Cardiac fibroblast (primary cell): ENCODE measurements at regions not wholly inside any gene's neighbourhood (a gene's known extent, or its start where the extent isn't known, plus 50 kb on each side); places are given as distances from the start of the nearest gene placed in this dataset.

Experiments used
- DNase-seq, 2 donors: peaks; one replicate each; pipeline versions ENCODE4 v3.0.0 to v3.0.0-alpha.2; 2010; ENCODE audit warnings: low read depth in 2 of 2
- H3K4me3 ChIP-seq, 2 donors: replicated peaks in 1 of 2; 1 replicate in 1 of 2; 2 replicates in 1 of 2; pipeline ENCODE4 v1.5.1; 2011; ENCODE audit warnings: low read depth in 2 of 2, low read length in 2 of 2, mild to moderate bottlenecking in 2 of 2, moderate library complexity in 1 of 2
- TF ChIP-seq, protein P1 (sequence below): IDR thresholded peaks from one replicate; pipeline ENCODE4 v1.5.1; 2011; ENCODE audit warnings: low read depth, mild to moderate bottlenecking, low read length, inconsistent platforms

DNA sequence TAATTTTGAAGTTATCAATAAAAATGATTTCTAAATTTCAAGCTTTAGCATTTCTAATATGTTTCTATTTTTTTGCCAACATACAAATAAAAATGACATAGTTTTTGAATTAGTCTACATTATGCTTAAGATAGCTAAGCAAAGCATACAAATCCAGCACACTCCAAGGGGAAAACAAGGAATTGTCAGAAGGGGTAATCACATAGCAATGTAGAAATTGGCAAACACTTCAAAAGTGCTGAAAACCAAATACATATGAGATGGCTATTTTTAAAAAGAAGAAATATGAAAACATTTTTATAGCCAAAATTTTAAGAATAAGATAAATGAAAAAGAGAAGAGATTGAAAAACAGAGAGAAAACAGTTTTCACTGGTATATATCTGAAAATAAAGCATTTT lies 308.0 kb downstream of the SLC6A15 start:
- no peak overlapping the region for H3K4me3 ChIP-seq
- no peak for DNase-seq
- TF ChIP-seq, protein P1, sequence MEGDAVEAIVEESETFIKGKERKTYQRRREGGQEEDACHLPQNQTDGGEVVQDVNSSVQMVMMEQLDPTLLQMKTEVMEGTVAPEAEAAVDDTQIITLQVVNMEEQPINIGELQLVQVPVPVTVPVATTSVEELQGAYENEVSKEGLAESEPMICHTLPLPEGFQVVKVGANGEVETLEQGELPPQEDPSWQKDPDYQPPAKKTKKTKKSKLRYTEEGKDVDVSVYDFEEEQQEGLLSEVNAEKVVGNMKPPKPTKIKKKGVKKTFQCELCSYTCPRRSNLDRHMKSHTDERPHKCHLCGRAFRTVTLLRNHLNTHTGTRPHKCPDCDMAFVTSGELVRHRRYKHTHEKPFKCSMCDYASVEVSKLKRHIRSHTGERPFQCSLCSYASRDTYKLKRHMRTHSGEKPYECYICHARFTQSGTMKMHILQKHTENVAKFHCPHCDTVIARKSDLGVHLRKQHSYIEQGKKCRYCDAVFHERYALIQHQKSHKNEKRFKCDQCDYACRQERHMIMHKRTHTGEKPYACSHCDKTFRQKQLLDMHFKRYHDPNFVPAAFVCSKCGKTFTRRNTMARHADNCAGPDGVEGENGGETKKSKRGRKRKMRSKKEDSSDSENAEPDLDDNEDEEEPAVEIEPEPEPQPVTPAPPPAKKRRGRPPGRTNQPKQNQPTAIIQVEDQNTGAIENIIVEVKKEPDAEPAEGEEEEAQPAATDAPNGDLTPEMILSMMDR: no peak

DNA sequence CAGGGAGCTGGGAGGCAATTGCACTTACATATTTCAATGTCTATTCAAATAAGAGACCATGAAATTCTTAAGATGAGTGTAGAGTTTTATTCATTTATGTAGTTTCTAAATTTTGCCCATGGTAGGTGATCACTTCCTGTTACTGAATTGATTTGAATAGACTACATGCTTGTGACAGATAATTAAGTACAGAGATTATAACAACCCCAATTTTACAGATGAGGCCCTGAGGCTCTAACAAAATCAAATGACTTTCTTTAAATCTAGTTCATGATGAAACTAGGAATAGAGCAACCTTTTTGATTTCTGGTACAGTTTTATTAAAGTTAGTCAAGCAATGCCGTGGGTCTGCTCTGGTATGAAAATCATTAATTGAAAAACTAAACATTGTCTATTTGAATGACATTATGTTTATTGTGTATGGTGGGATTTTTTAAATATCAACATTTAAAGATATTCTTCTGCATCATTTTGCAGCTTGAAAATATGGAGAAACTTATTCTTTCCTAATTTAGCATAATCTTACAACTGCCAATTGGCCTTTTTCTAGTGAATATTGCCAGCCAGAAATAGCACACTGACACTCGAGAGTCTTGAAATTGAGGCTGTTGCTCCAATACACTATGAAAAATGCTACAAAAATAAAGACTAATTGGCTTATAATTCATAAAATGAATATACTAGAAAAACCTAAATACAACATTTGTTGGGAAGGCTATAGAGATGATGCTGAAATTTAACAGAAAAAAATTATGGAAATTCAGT lies 308.9 kb downstream of the SLC6A15 start:
- TF ChIP-seq, protein P1: no peak
- H3K4me3 ChIP-seq: no peak overlapping the region
- DNase-seq: no peak

DNA sequence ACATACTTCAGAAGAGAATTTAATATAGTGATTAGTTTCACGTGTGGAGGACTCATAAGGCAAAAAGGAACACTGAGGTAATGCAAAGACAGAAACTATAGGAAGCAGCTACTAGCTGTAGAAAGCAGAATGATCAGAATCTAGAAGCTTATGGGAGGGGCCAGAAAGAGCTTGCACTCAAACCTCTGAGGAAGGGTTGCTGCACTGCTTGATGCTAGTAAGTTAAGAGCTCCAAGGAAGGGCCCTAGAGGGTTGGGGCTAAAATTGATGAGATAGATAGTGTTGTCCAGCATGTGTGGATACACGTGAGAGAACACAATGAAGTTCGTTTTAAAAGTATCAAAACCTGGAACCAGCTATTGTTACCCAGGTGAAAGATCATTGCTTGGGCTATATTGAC lies 311.1 kb downstream of the SLC6A15 start:
- DNase-seq: no peak
- TF ChIP-seq, protein P1: no peak

DNA sequence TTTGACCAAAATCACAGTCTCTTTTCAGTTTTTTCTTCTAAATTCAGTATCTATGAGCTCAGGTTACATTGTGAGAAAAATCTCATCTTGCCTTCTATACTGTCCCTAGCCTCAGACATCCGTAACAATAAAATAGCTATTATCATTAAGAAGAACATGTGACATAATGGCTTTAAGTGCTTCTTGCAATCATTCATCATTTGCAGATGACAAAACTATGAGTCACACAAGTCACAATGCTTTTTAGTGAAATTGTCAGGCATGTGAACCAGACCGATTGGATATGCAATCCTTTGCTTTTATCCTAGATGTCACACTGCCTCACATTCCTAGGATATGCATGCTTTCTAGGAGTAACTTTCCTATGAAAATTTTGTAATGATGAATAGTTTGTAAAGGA lies 313.1 kb downstream of the SLC6A15 start:
- DNase-seq: peak; percentile 2 to 27
- H3K4me3 ChIP-seq: no peak overlapping the region
- TF ChIP-seq, protein P1: no peak

More for the DNA sequence above, 311.1 kb downstream of the SLC6A15 start:
- H3K4me3 ChIP-seq: no peak overlapping the region

DNA sequence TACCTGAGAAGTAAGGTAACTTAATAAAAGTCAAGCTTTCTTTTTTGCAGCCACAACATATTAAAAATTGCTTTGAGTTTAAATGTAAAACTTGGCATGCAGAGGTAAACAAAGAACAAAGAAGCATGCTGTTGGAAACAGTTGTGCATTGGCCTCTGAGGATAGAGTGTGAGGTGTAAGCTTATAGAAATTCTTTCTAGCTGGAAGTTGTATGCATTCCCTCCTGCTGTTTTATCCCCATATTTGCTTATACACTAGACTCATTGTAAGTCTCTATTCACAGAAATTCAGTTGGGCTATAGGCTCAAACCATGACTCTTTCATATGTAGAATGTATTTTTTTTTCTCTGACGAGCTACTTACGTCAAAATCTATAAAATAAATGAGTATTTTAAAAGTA lies 316.3 kb downstream of the SLC6A15 start:
- no peak overlapping the region for H3K4me3 ChIP-seq
- DNase-seq: no peak
- TF ChIP-seq, protein P1: no peak

DNA sequence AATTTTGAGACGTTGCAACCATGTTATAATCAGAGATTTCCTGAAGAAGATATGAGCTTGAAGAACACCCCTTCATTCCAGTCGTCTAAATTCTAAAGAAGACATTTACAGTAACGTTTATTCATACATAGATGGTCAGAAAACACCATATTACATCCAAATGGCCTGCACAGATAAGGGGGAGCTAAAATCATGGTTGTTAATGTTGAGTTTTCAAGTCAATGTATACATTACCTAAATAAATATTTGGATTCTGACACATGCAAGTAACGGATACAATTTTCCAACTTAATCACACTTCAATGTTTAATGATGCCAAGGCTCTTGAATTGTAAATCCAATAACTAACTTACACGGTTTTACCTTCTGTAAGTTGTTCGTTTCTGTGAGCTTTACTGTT lies 318.4 kb downstream of the SLC6A15 start:
- TF ChIP-seq, protein P1: no peak
- DNase-seq: no peak
- no peak overlapping the region for H3K4me3 ChIP-seq
